Left cardiac atrium (tissue), 4 donors: ENCODE measurements at regions not wholly inside any gene's neighbourhood (a gene's known extent, or its start where the extent isn't known, plus 50 kb on each side); places are given as distances from the start of the nearest gene placed in this dataset.
"Not testable (repeated sequence)": the region's sequence is repeated elsewhere in the genome, so short reads cannot be mapped to it uniquely, and the experiment has no call there.

Experiments used
- ATAC-seq, 2 donors: fragments of 200-7000 bp; cut with Tn5 transposase; one replicate each; pipeline ENCODE4 v1.9.1; 2020; ENCODE audit warnings: mild to moderate bottlenecking in 2 of 2, moderate library complexity in 2 of 2
- DNase-seq: peaks from one replicate; pipeline ENCODE4 v3.0.0-alpha.2; 2020
- intact Hi-C, 2 donors: fragments of 100-400 bp; cut with DNase I; formaldehyde crosslinking; loops; one replicate each; pipeline versions ENCODE4 v1.14.1 to v1.15.1; 2022 to 2023
- donor health status: DM: no; HTN: yes; CAD: no.
- donor health status: DM: no; HTN: yes; CAD: no; lungs with severe emphysema.
- donor health status: DM: yes; HTN: yes; CAD: no.
- donor health status: Dilated cardiomyopathy.

DNA sequence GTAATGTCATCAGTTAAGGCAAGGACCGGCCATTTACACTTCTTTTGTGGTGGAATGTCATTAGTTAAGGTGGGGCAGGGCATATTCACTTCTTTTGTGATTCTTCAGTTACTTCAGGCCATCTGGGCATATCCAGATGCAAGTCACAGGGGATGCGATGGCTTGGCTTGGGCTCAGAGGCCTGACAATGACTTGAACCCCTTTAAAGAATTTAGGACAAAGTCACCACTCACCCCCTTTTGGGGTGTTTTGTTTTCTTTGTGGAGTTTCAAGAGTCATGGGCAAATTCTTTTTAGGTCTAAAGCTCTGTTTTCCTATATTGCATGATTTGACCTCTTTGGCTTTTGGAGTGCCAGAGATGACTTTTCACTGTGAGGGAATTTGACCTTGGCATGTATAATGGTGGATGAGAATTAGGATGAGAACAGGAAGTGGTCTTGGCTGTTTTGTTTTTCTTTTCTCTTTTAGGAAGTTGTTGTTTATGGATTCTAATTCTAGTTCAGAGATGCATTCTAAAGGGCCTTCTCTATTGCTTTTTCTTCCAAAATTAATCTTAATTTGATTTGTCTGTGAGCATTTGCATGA lies 385.3 kb downstream of the KIF20B start:
- ATAC-seq, DNase-seq, intact Hi-C loops: not testable (repeated sequence)

DNA sequence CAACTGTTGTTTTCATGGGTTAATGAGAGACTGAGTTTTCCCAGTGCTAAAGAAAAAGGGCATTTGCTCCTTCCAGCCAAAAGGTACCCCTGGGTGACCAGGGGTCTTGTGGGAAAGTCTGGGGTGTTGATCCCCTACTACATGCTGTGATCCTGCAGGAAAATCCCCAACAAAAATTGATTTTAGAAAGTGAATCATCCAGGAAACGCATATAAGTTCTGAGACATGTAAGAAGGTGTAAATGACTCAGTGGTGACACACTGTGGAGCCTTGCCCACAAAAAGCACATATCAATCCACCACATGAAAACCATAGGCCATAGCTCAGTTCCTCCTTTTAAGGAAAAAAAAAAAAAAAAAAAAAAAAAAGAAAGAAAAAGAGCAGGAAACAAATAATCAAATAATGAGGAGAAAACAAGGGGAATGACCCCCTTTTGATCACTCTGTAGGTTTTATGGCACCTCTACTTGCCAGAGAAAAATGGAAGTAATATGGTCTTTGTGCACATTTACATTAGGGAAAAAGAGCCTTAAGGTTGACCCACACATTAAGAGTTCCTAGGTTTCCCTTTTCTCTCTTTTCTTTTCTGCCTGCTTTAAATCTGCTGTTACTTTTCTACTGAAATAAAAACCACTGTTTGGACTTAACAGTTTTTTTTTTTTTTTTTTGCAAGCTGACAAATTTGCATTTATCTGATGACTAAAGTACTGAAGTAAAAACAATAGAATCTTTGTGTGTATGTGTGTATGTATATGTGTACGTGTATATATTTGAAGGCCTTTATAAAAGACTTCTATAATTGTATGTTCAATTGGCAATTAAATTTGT lies 386.0 kb downstream of the KIF20B start:
- intact Hi-C loops: no loop called here
- DNase-seq (no peak), ATAC-seq (peak in 1 of 2 donors; percentile 57)

DNA sequence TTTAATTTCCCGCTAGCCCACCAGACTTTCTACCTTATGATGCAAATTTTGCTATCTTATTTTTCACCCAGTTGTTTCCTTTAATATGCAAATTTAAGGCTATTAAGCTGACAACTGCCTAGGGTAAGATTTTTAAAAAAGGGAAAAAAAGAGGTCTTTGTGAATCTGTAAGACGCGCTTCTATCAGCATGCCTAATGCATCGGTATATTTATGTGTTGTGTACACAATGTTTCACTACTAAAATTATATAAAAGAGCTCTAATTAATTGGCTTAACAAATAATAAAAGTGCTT lies 386.6 kb downstream of the KIF20B start:
- intact Hi-C loops: no loop called here
- no peak for DNase-seq
- no peak for ATAC-seq

DNA sequence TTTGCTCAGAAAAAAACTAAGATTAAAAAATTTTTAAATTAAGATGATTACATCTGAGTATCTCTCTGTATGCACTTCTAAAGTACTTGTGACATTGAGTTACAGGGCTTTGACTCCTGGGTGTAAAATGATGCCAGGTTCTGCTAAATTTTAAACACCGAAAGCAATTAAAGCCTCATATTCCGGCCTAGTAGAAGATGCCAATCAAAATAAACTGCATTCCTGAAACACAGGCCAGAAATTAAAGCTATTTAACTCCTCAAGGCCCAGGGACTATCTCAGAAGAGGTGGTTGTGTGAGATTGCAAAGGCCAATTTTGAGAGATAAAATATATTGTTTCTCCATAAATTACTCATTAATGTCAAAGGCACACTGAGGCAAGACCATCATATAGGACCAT lies 388.3 kb downstream of the KIF20B start:
- intact Hi-C loops: no loop called here

GRCh38 chr10:90096196-90096595 lies 394.8 kb downstream of the KIF20B start:
- no peak for ATAC-seq
- intact Hi-C loops: no loop called here

More for the DNA sequence above, 388.3 kb downstream of the KIF20B start:
- DNase-seq (no peak), ATAC-seq (no peak)

GRCh38 chr10:90107581-90107980 lies 406.2 kb downstream of the KIF20B start:
- DNase-seq, intact Hi-C loops, ATAC-seq: not testable (repeated sequence)

More at GRCh38 chr10:90096196-90096595, 394.8 kb downstream of the KIF20B start:
- no peak for DNase-seq

DNA sequence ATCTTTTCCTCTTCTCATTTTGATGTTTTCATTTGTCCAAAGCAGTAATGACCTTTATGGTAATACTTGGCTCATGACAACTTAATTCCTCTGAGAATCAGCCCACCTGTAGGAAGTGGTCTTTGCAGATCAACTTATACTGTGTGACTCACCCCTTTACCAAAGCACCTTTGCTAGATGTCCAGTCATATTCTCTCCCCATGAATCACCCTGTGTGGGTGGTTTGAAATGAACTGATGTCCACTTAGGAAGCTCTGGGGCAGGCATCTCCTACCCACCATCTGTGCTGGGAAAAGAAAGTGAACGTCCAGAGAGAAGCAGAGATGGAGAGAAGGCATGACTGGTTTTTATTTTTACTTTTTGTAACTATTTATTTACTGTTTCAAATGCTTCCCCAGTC lies 410.3 kb downstream of the KIF20B start:
- ATAC-seq: peak in 1 of 2 donors; percentile 87
- intact Hi-C loops: no loop called here
- DNase-seq: no peak

GRCh38 chr10:90112681-90113080 lies 411.3 kb downstream of the KIF20B start:
- ATAC-seq: peak in 1 of 2 donors; percentile 63
- intact Hi-C loops: no loop called here
- DNase-seq: no peak

GRCh38 chr10:90118567-90118966 lies 417.2 kb downstream of the KIF20B start:
- DNase-seq, ATAC-seq, intact Hi-C loops: not testable (repeated sequence)

DNA sequence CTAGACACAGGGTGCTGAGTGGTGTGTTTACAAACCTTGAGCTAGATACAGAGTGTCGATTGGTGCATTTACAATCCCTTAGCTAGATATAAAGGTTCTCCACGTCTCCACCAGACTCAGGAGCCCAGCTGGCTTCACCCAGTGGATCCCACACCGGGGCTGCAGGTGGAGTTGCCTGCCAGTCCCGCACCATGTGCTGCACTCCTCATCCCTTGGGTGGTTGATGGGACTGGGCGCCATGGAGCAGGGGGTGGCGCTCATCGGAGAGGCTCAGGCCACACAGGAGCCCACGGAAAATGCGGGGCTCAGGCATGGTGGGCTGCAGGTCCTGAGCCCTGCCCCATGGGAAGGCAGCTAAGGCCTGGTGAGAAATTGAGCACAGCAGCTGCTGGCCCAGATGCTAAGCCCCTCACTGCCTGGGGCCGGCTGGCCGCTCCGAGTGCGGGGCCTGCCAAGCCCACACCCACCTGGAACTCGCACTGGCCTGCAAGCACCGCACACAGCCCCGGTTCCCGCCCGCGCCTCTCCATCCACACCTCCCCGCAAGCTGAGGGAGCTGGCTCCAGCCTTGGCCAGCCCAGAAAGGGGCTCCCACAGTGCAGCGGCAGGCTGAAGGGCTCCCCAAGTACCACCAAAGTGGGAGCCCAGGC lies 418.4 kb downstream of the KIF20B start:
- intact Hi-C loops, ATAC-seq, DNase-seq: not testable (repeated sequence)

- intact Hi-C loops: no loop called here
- ATAC-seq: peak; percentile 71 to 72
Observed at GRCh38 chr10:90125456-90126255, 424.3 kb downstream of the KIF20B start.

GRCh38 chr10:90126256-90126595 lies 424.8 kb downstream of the KIF20B start:
- ATAC-seq (no peak), DNase-seq (no peak)
- intact Hi-C loops: no loop called here

More at GRCh38 chr10:90125456-90126255, 424.3 kb downstream of the KIF20B start:
- DNase-seq: no peak

- no peak for DNase-seq
- intact Hi-C loops: loop anchor here in 1 of 2 donors (10.0 kb wide), 1 partner anchor 166 kb away; no protein-coding TSS in a partner anchor
- ATAC-seq: no peak
Observed at GRCh38 chr10:90130321-90131086, 429.1 kb downstream of the KIF20B start.

GRCh38 chr10:90133606-90134005 lies 432.2 kb downstream of the KIF20B start:
- intact Hi-C loops: loop anchor here in 1 of 2 donors (10.0 kb wide), 1 partner anchor 169 kb away; no protein-coding TSS in a partner anchor
- ATAC-seq (no peak), DNase-seq (no peak)

- no peak for DNase-seq
- intact Hi-C loops: loop anchor here in 1 of 2 donors (10.0 kb wide), 1 partner anchor 172 kb away; no protein-coding TSS in a partner anchor
- ATAC-seq: no peak
Observed at GRCh38 chr10:90136731-90137316, 435.4 kb downstream of the KIF20B start.

DNA sequence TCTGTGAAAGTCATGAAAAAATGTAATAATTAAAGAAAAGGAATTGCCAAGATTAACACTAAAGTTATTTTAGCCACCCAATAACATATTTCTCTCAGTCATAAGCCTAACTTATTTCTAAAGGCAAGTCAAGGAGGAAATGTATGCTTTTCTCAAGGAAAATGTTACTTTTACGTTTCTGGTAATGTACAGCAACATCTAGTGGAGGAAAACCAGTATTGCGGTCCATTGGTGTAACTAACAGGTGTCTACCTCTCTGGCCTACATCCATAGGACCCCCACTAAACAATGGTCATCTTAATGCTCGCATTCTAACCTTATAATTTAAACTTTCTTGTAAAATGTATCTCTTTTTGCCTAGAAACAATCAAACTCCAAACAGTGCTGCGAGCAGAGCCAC lies 437.5 kb downstream of the KIF20B start:
- intact Hi-C loops: loop anchor here in 1 of 2 donors (10.0 kb wide), 1 partner anchor 174 kb away; no protein-coding TSS in a partner anchor
- ATAC-seq: no peak

GRCh38 chr10:90141791-90142190 lies 440.4 kb downstream of the KIF20B start:
- ATAC-seq (no peak), DNase-seq (no peak)
- intact Hi-C loops: loop anchor here in 1 of 2 donors (10.0 kb wide), 1 partner anchor 347 kb away; no protein-coding TSS in a partner anchor

More for the DNA sequence above, 437.5 kb downstream of the KIF20B start:
- no peak for DNase-seq

- ATAC-seq (no peak), DNase-seq (no peak)
- intact Hi-C loops: loop anchor here in 1 of 2 donors (10.0 kb wide), 1 partner anchor 349 kb away; no protein-coding TSS in a partner anchor
Observed at GRCh38 chr10:90143937-90144336, 442.5 kb downstream of the KIF20B start.
